KMS-11 (cell line): ENCODE measurements at regions not wholly inside any gene's neighbourhood (a gene's known extent, or its start where the extent isn't known, plus 50 kb on each side); places are given as distances from the start of the nearest gene placed in this dataset.
A peak's percentile ranks its signal among the peaks of the same experiment; 100 is the strongest.

ENCODE experiments used
- H2AFZ ChIP-seq: fragments of 200-600 bp; sonication (generic); 2 replicates; pipeline ENCODE4 v1.6.1; 2016; ENCODE audit warnings: antibody characterized with exemption, mixed run types, low read depth
- H3K27ac ChIP-seq: fragments of 200-600 bp; sonication (generic); 2 replicates; pipeline ENCODE4 v1.6.1; 2016; ENCODE audit warnings: mild to moderate bottlenecking, mixed run types
- H3K27me3 ChIP-seq: fragments of 200-600 bp; sonication (generic); 2 replicates; pipeline ENCODE4 v1.6.1; 2017; ENCODE audit warnings: mild to moderate bottlenecking, low read depth, mixed run types, moderate library complexity; ENCODE audit not compliant: insufficient read depth
- H3K36me3 ChIP-seq: fragments of 200-600 bp; sonication (generic); 2 replicates; pipeline ENCODE4 v1.6.1; 2017; ENCODE audit warnings: mild to moderate bottlenecking, mixed run types; ENCODE audit not compliant: insufficient read depth
- H3K4me1 ChIP-seq: fragments of 200-600 bp; sonication (generic); 2 replicates; pipeline ENCODE4 v1.6.1; 2016; ENCODE audit warnings: mild to moderate bottlenecking, low read depth, mixed run types; ENCODE audit not compliant: poor library complexity, severe bottlenecking
- H3K4me2 ChIP-seq: fragments of 200-600 bp; sonication (generic); 2 replicates; pipeline ENCODE4 v1.7.0; 2016; ENCODE audit warnings: mild to moderate bottlenecking, mixed run types
- H3K4me3 ChIP-seq: fragments of 200-600 bp; sonication (generic); IDR thresholded peaks from 2 replicates; pipeline ENCODE4 v1.6.1; 2017; ENCODE audit warnings: low read depth, low read length, mixed read lengths; ENCODE audit not compliant: insufficient read depth
- H3K79me2 ChIP-seq: fragments of 200-600 bp; sonication (generic); 2 replicates; pipeline ENCODE4 v1.6.1; 2016; ENCODE audit warnings: low read depth, mixed run types; ENCODE audit not compliant: insufficient read depth
- H3K9ac ChIP-seq: fragments of 200-600 bp; sonication (generic); 2 replicates; pipeline ENCODE4 v1.6.1; 2016; ENCODE audit warnings: mild to moderate bottlenecking, mixed run types
- H4K20me1 ChIP-seq: fragments of 200-600 bp; sonication (generic); 2 replicates; pipeline ENCODE4 v1.6.1; 2016; ENCODE audit warnings: mild to moderate bottlenecking, mixed run types; ENCODE audit not compliant: insufficient read depth
- CTCF ChIP-seq: fragments of 200-600 bp; sonication (generic); conservative IDR thresholded peaks from 2 replicates; pipeline ENCODE4 v1.6.1; 2017; ENCODE audit warnings: low read depth, mild to moderate bottlenecking, antibody characterized with exemption, low read length, moderate library complexity, mixed read lengths

- 0 out of 2 replicates have a peak overlapping the region, but pooled peaks have one; percentile 5 for H3K27ac ChIP-seq
- H4K20me1 ChIP-seq: no peaks in the 10 kb centered on the region
- no peaks in the 10 kb centered on the region for H3K27me3 ChIP-seq
- H2AFZ ChIP-seq: peak overlapping the region; percentile 53
- TF ChIP-seq CTCF: no peak
- no peaks in the 10 kb centered on the region for H3K36me3 ChIP-seq
- H3K4me1 ChIP-seq: peaks cover 24% of the 10 kb centered on the region
- H3K79me2 ChIP-seq: no peaks in the 10 kb centered on the region
- no peak overlapping the region for H3K4me3 ChIP-seq
- H3K9ac ChIP-seq: no peak overlapping the region
- no peak overlapping the region for H3K4me2 ChIP-seq
Observed at GRCh38 chr10:30788307-30788706, 158.8 kb upstream of the LYZL2 start.

- Histone ChIP-seq H3K9ac (no peak overlapping the region), H2AFZ (no peak overlapping the region), H3K4me2 (no peak overlapping the region), H3K79me2 (no peaks in the 10 kb centered on the region), H3K4me3 (no peak overlapping the region), H4K20me1 (no peaks in the 10 kb centered on the region), H3K27me3 (no peaks in the 10 kb centered on the region), H3K4me1 (peaks cover 38% of the 10 kb centered on the region), H3K36me3 (no peaks in the 10 kb centered on the region), H3K27ac (no peak overlapping the region)
- no peak for TF ChIP-seq CTCF
Observed at GRCh38 chr10:30786906-30787305, 157.4 kb upstream of the LYZL2 start.

GRCh38 chr10:30786131-30786530, 156.6 kb upstream of the LYZL2 start:
- no peak overlapping the region for H3K9ac ChIP-seq
- peaks cover 46% of the 10 kb centered on the region for H3K4me1 ChIP-seq
- H2AFZ ChIP-seq: no peak overlapping the region
- no peaks in the 10 kb centered on the region for H4K20me1 ChIP-seq
- no peak overlapping the region for H3K27ac ChIP-seq
- no peaks in the 10 kb centered on the region for H3K27me3 ChIP-seq
- no peak overlapping the region for H3K4me3 ChIP-seq
- H3K4me2 ChIP-seq: no peak overlapping the region
- TF ChIP-seq CTCF: no peak
- H3K79me2 ChIP-seq: no peaks in the 10 kb centered on the region
- H3K36me3 ChIP-seq: no peaks in the 10 kb centered on the region

GRCh38 chr10:30784897-30785605, 155.5 kb upstream of the LYZL2 start:
- H3K27ac ChIP-seq: peak overlapping the region; percentile 95
- H4K20me1 ChIP-seq: no peaks in the 10 kb centered on the region
- H3K27me3 ChIP-seq: no peaks in the 10 kb centered on the region
- H3K4me3 ChIP-seq: no peak overlapping the region
- peak overlapping the region; percentile 65 for H3K9ac ChIP-seq
- H2AFZ ChIP-seq: peak overlapping the region; percentile 89
- TF ChIP-seq CTCF: no peak
- peaks cover 47% of the 10 kb centered on the region for H3K4me1 ChIP-seq
- no peaks in the 10 kb centered on the region for H3K36me3 ChIP-seq
- H3K79me2 ChIP-seq: no peaks in the 10 kb centered on the region
- H3K4me2 ChIP-seq: peak overlapping the region; percentile 89
